Sigmoid colon (tissue), 6 donors: ENCODE measurements at regions not wholly inside any gene's neighbourhood (a gene's known extent, or its start where the extent isn't known, plus 50 kb on each side); places are given as distances from the start of the nearest gene placed in this dataset.

ENCODE experiments used
- DNase-seq: peaks from one replicate; pipeline ENCODE4 v3.0.0-alpha.2; 2019
- H3K27ac ChIP-seq, 4 donors: fragments of 200-600 bp; sonication (generic); one replicate each; pipeline ENCODE4 v1.5.1; 2016 to 2019; ENCODE audit warnings: mild to moderate bottlenecking in 1 of 4
- H3K27me3 ChIP-seq, 3 donors: fragments of 200-600 bp; sonication (generic); one replicate each; pipeline ENCODE4 v1.5.1; 2019; ENCODE audit warnings: mild to moderate bottlenecking in 1 of 3
- H3K36me3 ChIP-seq, 4 donors: fragments of 200-600 bp; sonication (generic); one replicate each; pipeline ENCODE4 v1.5.1; 2016 to 2019
- H3K4me1 ChIP-seq, 4 donors: fragments of 200-600 bp; sonication (generic); one replicate each; pipeline ENCODE4 v1.5.1; 2017 to 2019
- H3K4me3 ChIP-seq, 4 donors: fragments of 200-600 bp; sonication (generic); one replicate each; pipeline ENCODE4 v1.5.1; 2017 to 2019; ENCODE audit warnings: mild to moderate bottlenecking in 2 of 4, moderate library complexity in 1 of 4
- H3K9me3 ChIP-seq, 4 donors: fragments of 200-600 bp in 3 of 4; sonication (generic) in 3 of 4; one replicate each; pipeline versions ENCODE4 v1.5.1 to v1.6.1; 2013 to 2019
- EP300 ChIP-seq, 4 donors: sonication (generic); formaldehyde crosslinking; IDR thresholded peaks; one replicate each; pipeline ENCODE4 v1.6.1; 2017; ENCODE audit warnings: antibody characterized with exemption in 4 of 4
- POLR2A ChIP-seq, 2 donors: fragments of 450-650 bp; IDR thresholded peaks; one replicate each; pipeline ENCODE4 v1.6.1; 2016; ENCODE audit warnings: antibody characterized with exemption in 2 of 2, mild to moderate bottlenecking in 2 of 2, moderate library complexity in 2 of 2
- POLR2AphosphoS5 ChIP-seq, 4 donors: sonication (generic); formaldehyde crosslinking; IDR thresholded peaks; one replicate each; pipeline ENCODE4 v1.6.1; 2017; ENCODE audit warnings: antibody characterized with exemption in 4 of 4
- WGBS, 2 donors: extraction: QIAGEN DNeasy Blood & Tissue Kit; methylation state at CpG; one replicate each; pipeline ENCODE4 v1.1.7; 2013; 5-methylcytosine and 5-hydroxymethylcytosine counted together
- intact Hi-C: fragments of 100-400 bp; cut with DNase I; formaldehyde crosslinking; loops from one replicate; pipeline ENCODE4 v1.15.1; 2023
- TF ChIP-seq, protein P1 (sequence below), 4 experiments: fragments of 450-650 bp in 3 of 4; fragments of 200-600 bp in 1 of 4; IDR thresholded peaks; one replicate each; pipeline ENCODE4 v1.5.1; 2016 to 2019; ENCODE audit warnings: antibody characterized with exemption in 4 of 4, mild to moderate bottlenecking in 3 of 4, moderate library complexity in 2 of 4
- donor health status: healthy with polysubstance abuse.
- donor health status: healthy.

DNA sequence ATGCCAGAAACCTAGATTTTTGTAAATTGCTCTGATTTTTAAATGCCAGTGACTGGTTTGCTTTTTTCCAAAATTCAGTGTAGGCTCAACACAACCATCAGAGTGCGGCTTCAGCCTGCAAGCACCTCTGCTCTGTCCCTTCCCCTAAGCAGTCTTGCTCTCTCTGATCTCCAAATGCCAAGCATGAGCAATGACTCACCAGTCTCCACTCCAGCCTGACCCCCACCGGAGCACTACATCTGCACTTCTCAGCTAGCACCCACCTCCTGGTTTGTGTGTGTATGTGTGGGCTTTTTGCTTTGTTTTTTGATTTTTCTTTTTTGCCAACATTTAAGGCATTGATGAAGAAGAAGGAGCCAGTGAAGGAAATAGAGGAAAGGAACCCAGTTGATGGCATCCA is 61.4 kb upstream of the ADRA1B start:
- Histone ChIP-seq H3K27ac (peak overlapping the region in 1 of 4 donors; percentile 36), H3K27me3 (no peaks in the 10 kb centered on the region), H3K4me1 (no peaks in the 10 kb centered on the region), H3K9me3 (no peaks in the 10 kb centered on the region), H3K36me3 (no peaks in the 10 kb centered on the region), H3K4me3 (no peak overlapping the region)
- 87 to 89% methylated on average over 2 of the region's 2 CpGs for WGBS, 2 donors
- intact Hi-C loops: no loop called here
- TF ChIP-seq, protein P1, sequence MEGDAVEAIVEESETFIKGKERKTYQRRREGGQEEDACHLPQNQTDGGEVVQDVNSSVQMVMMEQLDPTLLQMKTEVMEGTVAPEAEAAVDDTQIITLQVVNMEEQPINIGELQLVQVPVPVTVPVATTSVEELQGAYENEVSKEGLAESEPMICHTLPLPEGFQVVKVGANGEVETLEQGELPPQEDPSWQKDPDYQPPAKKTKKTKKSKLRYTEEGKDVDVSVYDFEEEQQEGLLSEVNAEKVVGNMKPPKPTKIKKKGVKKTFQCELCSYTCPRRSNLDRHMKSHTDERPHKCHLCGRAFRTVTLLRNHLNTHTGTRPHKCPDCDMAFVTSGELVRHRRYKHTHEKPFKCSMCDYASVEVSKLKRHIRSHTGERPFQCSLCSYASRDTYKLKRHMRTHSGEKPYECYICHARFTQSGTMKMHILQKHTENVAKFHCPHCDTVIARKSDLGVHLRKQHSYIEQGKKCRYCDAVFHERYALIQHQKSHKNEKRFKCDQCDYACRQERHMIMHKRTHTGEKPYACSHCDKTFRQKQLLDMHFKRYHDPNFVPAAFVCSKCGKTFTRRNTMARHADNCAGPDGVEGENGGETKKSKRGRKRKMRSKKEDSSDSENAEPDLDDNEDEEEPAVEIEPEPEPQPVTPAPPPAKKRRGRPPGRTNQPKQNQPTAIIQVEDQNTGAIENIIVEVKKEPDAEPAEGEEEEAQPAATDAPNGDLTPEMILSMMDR (IDR thresholded peaks at IDR 0.05): no peak
- no peak for DNase-seq

DNA sequence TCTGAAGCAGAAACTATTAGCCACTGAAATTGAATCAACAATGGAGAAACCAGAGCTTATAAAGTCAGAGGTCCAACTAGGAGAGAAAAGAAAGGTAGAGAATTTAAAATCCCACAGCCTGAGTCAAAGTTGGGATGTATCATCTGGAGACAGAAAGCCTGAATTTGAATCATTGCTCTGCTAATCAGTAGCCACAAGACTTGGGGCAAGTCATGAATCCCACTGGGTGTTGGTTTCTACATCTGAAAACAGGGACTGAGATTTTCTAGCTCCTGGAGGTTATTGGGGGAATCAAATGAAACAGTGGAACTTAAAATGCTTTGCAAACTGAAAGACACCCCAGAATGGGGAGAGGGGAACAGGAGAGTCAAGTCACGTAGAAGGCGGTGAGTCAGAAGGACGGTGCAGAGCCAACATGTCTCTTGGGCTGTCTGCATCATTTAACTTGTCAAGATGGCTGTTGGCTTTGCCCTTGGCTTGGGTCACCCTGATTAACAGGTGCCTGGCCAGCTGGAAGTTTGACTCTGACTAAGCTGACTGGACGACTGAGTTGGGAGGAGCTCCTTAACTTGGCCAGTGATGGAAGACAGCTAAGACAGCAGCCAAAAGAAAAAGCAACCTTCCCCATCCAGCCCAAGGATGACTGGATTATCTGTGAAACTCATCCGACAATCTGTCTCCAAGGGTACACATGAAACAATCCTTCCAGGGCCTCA is 60.6 kb upstream of the ADRA1B start:
- 73 to 78% methylated on average over 5 of the region's 5 CpGs for WGBS, 2 donors
- Histone ChIP-seq H3K36me3 (no peaks in the 10 kb centered on the region), H3K9me3 (no peaks in the 10 kb centered on the region), H3K27ac (peak overlapping the region in 1 of 4 donors; percentile 36), H3K4me3 (no peak overlapping the region), H3K4me1 (no peaks in the 10 kb centered on the region), H3K27me3 (no peaks in the 10 kb centered on the region)
- TF ChIP-seq POLR2A (IDR thresholded peaks at IDR 0.05) (no peak), POLR2AphosphoS5 (IDR thresholded peaks at IDR 0.05) (peak in 1 of 4 donors; percentile 55)
- peak; percentile 82 for DNase-seq
- intact Hi-C loops: no loop called here

DNA sequence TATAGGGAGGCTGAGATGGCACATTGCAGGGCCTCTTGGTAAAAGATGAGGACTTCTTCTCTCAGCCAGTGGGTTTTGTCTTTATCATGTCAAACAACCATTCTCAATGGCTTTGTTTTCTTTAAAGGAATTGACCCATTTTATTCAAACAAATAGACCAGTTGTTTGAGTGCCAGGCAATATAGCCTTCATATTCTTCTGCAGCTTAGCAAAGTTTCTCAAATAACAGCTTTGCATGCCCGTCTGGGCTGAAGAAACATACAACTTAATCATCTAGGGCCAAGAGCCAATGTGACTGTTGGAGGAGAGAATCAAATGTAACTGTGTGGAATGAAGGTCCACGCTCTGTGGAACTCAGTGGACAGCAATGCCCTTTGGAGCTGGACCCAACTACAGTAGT is 57.4 kb upstream of the ADRA1B start:
- intact Hi-C loops: no loop called here
- DNase-seq: no peak
- H3K27me3 ChIP-seq: no peaks in the 10 kb centered on the region
- H3K9me3 ChIP-seq: no peaks in the 10 kb centered on the region
- H3K4me1 ChIP-seq: no peaks in the 10 kb centered on the region
- H3K4me3 ChIP-seq: no peak overlapping the region
- TF ChIP-seq POLR2A (IDR thresholded peaks at IDR 0.05): no peak
- TF ChIP-seq EP300 (IDR thresholded peaks at IDR 0.05): no peak
- TF ChIP-seq POLR2AphosphoS5 (IDR thresholded peaks at IDR 0.05): no peak
- TF ChIP-seq, protein P1 (IDR thresholded peaks at IDR 0.05): no peak
- H3K27ac ChIP-seq: no peak overlapping the region
- H3K36me3 ChIP-seq: no peaks in the 10 kb centered on the region
- WGBS, 2 donors: 74 to 81% methylated on average over 2 of the region's 2 CpGs

DNA sequence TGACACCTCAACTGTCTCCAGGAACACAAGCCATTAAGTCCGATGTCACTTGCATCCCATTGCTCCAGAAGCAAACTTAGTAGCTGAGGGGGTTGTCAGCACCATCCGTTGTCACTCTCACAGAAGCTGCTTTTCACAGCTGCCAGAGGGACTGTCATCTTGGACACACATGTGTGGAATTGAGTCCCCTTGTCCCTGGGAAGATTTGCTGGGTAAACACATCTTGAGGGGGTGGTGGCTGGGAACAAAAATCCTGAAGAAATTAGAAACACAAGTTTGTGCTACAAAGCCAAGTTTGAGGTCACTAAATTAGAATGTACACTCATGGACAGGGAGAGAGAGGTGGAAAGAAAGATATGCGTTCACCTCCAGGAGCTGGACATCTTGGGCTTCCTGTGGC is 55.2 kb upstream of the ADRA1B start:
- no peaks in the 10 kb centered on the region for H3K9me3 ChIP-seq
- no peaks in the 10 kb centered on the region for H3K4me1 ChIP-seq
- no peaks in the 10 kb centered on the region for H3K27me3 ChIP-seq
- no peak overlapping the region for H3K4me3 ChIP-seq
- no peaks in the 10 kb centered on the region for H3K36me3 ChIP-seq
- DNase-seq: no peak
- H3K27ac ChIP-seq: no peak overlapping the region
- intact Hi-C loops: no loop called here
- no peak for TF ChIP-seq POLR2AphosphoS5 (IDR thresholded peaks at IDR 0.05)
- no peak for TF ChIP-seq EP300 (IDR thresholded peaks at IDR 0.05)
- TF ChIP-seq, protein P1 (IDR thresholded peaks at IDR 0.05): no peak
- no peak for TF ChIP-seq POLR2A (IDR thresholded peaks at IDR 0.05)
- 53 to 77% methylated on average over 3 of the region's 3 CpGs for WGBS, 2 donors

DNA sequence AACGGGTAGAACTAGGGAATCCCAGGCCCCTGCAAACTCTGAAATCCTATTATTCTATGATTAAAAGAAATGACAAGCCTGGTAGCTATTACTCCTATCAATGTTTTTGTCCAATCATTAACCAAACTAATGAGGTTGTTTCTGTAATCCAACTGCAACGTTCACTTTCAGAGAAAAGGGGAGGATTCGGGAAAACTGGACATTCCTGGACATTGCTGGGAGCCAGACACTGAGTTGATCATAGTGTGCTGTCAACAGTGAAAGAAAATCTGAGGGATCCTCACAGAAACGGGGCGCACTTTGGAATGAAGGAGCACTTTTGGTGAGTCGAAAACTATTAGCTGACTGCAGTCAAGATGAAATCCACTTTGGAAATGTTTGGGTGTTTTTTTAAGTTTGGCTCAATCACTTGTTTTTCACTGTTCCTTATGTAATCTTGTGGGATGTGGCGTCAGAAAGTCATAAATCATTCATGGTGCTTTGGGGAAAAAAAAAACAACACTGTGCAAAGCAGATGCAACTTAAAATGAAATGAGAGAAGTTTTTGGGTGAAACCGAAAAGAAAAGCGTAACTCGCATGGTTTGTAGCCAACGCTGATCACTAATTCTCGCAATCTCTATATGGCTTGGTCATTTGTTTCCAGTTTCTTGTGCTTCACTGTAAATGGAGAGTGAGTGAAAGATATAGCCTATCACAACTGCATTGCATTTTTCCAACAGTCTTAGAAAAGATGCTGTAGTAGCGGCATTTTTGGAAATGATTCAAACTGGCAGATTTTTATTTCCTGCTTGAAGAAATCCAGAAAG is 51.2 kb upstream of the ADRA1B start:
- peak overlapping the region in 1 of 4 donors; percentile 57 for H3K27ac ChIP-seq

More for the DNA sequence above, 51.2 kb upstream of the ADRA1B start:
- no peak overlapping the region for H3K4me3 ChIP-seq
- no peaks in the 10 kb centered on the region for H3K27me3 ChIP-seq
- no peaks in the 10 kb centered on the region for H3K4me1 ChIP-seq
- intact Hi-C loops: no loop called here
- no peaks in the 10 kb centered on the region for H3K9me3 ChIP-seq
- TF ChIP-seq POLR2A (IDR thresholded peaks at IDR 0.05) (no peak), POLR2AphosphoS5 (IDR thresholded peaks at IDR 0.05) (peak in 3 of 4 donors; percentile 28 to 57 (median 43)), EP300 (IDR thresholded peaks at IDR 0.05) (no peak)
- TF ChIP-seq, protein P1 (IDR thresholded peaks at IDR 0.05): no peak
- DNase-seq: no peak
- WGBS, 2 donors: 46 to 58% methylated on average over 13 of the region's 13 CpGs
- no peaks in the 10 kb centered on the region for H3K36me3 ChIP-seq
